ENCODE measurements at regions not wholly inside any gene's neighbourhood (a gene's known extent, or its start where the extent isn't known, plus 50 kb on each side); places are given as distances from the start of the nearest gene placed in this dataset.

- DNase-seq (ENCODE audit: extremely low spot score), result no peak
- TF ChIP-seq CTCF (IDR thresholded peaks at IDR 0.05; ENCODE audit: control extremely low read depth, extremely low read depth, low read depth, missing control alignments), result no peak
- CTCF ChIA-PET, result no interaction called here
- POLR2A ChIA-PET, result no interaction called here
Observed at GRCh38 chr1:218890451-218890850, 283.2 kb upstream of the LYPLAL1 start.

- POLR2A ChIA-PET, result no interaction called here
- TF ChIP-seq CTCF (IDR thresholded peaks at IDR 0.05; ENCODE audit: control extremely low read depth, extremely low read depth, low read depth, missing control alignments), result no peak
- CTCF ChIA-PET, result no interaction called here
- no peak for DNase-seq (ENCODE audit: extremely low spot score)
Observed at GRCh38 chr1:218891577-218891976, 282.1 kb upstream of the LYPLAL1 start.

GRCh38 chr1:218895064-218895587, 278.6 kb upstream of the LYPLAL1 start:
- DNase-seq (ENCODE audit: extremely low spot score), result no peak
- ChIA-PET POLR2A (no interaction called here), CTCF (interaction anchor here (2.0 kb wide), 1 partner anchor 17 kb away, joined by 4 read pairs; no protein-coding TSS in a partner anchor)
- TF ChIP-seq CTCF (IDR thresholded peaks at IDR 0.05; ENCODE audit: control extremely low read depth, extremely low read depth, low read depth, missing control alignments), result no peak

GRCh38 chr1:218896202-218896601, 277.5 kb upstream of the LYPLAL1 start:
- ChIA-PET CTCF (no interaction called here), POLR2A (no interaction called here)
- no peak for TF ChIP-seq CTCF (IDR thresholded peaks at IDR 0.05; ENCODE audit: control extremely low read depth, extremely low read depth, low read depth, missing control alignments)
- no peak for DNase-seq (ENCODE audit: extremely low spot score)

- TF ChIP-seq CTCF (IDR thresholded peaks at IDR 0.05; ENCODE audit: control extremely low read depth, extremely low read depth, low read depth, missing control alignments), result no peak
- CTCF ChIA-PET, result no interaction called here
- POLR2A ChIA-PET, result no interaction called here
- DNase-seq (ENCODE audit: extremely low spot score), result no peak
Observed at GRCh38 chr1:218898921-218899320, 274.8 kb upstream of the LYPLAL1 start.

GRCh38 chr1:218900615-218901014, 273.1 kb upstream of the LYPLAL1 start:
- ChIA-PET POLR2A (no interaction called here), CTCF (interaction anchor here (1.3 kb wide), 2 partner anchors 21 to 761 kb away, joined by 3 to 4 read pairs; no protein-coding TSS in a partner anchor)
- no peak for TF ChIP-seq CTCF (IDR thresholded peaks at IDR 0.05; ENCODE audit: control extremely low read depth, extremely low read depth, low read depth, missing control alignments)
- DNase-seq (ENCODE audit: extremely low spot score), result no peak

- ChIA-PET CTCF (no interaction called here), POLR2A (no interaction called here)
- no peak for TF ChIP-seq CTCF (IDR thresholded peaks at IDR 0.05; ENCODE audit: control extremely low read depth, extremely low read depth, low read depth, missing control alignments)
- DNase-seq (ENCODE audit: extremely low spot score), result no peak
Observed at GRCh38 chr1:218904416-218904815, 269.3 kb upstream of the LYPLAL1 start.

All from GM10248 (cell line).